ENCODE measurements at regions not wholly inside any gene's neighbourhood (a gene's known extent, or its start where the extent isn't known, plus 50 kb on each side); places are given as distances from the start of the nearest gene placed in this dataset.

GRCh38 chr14:104359301-104359968, 220.1 kb upstream of the C14orf180 start:
- DNase-seq: no peak

GRCh38 chr14:104359969-104360442, 219.6 kb upstream of the C14orf180 start:
- DNase-seq: no peak

GRCh38 chr14:104360501-104360900, 219.1 kb upstream of the C14orf180 start:
- DNase-seq: no peak

GRCh38 chr14:104361101-104361591, 218.4 kb upstream of the C14orf180 start:
- no peak for DNase-seq

- no peak for DNase-seq
These were observed 217.5 kb upstream of the C14orf180 start for GRCh38 chr14:104361921-104362681.

GRCh38 chr14:104362761-104363605, 216.6 kb upstream of the C14orf180 start:
- DNase-seq: no peak

GRCh38 chr14:104363891-104364760, 215.4 kb upstream of the C14orf180 start:
- no peak for DNase-seq

GRCh38 chr14:104364830-104365229, 214.7 kb upstream of the C14orf180 start:
- no peak for DNase-seq

- no peak for DNase-seq
These were observed 212.4 kb upstream of the C14orf180 start for GRCh38 chr14:104366931-104367865.

- DNase-seq: no peak
These were observed 211.5 kb upstream of the C14orf180 start for GRCh38 chr14:104367866-104368750.

- no peak for DNase-seq
These were observed 210.8 kb upstream of the C14orf180 start for GRCh38 chr14:104368751-104369100.

GRCh38 chr14:104369208-104369607, 210.4 kb upstream of the C14orf180 start:
- no peak for DNase-seq

- DNase-seq: no peak
These were observed 209.2 kb upstream of the C14orf180 start for GRCh38 chr14:104370256-104370870.

GRCh38 chr14:104371031-104371430, 208.5 kb upstream of the C14orf180 start:
- DNase-seq: no peak

GRCh38 chr14:104371917-104372316, 207.6 kb upstream of the C14orf180 start:
- no peak for DNase-seq

- no peak for DNase-seq
These were observed 207.0 kb upstream of the C14orf180 start for GRCh38 chr14:104372390-104373054.

GRCh38 chr14:104373055-104373854, 206.3 kb upstream of the C14orf180 start:
- DNase-seq: no peak
